ENCODE measurements at regions not wholly inside any gene's neighbourhood (a gene's known extent, or its start where the extent isn't known, plus 50 kb on each side); places are given as distances from the start of the nearest gene placed in this dataset.

- TF ChIP-seq CTCF (IDR thresholded peaks at IDR 0.05): no peak
- no peak for TF ChIP-seq POLR2A (IDR thresholded peaks at IDR 0.05)
- no peak for TF ChIP-seq EP300 (IDR thresholded peaks at IDR 0.05)
Measured at GRCh38 chr4:32180086-32180485, 1459.9 kb downstream of the PCDH7 start.
